Urothelium cell line (cell line): ENCODE measurements at regions not wholly inside any gene's neighbourhood (a gene's known extent, or its start where the extent isn't known, plus 50 kb on each side); places are given as distances from the start of the nearest gene placed in this dataset.
"Not testable (repeated sequence)": the region's sequence is repeated elsewhere in the genome, so short reads cannot be mapped to it uniquely, and the experiment has no call there.

Source experiments
- DNase-seq: peaks from one replicate; pipeline ENCODE4 v3.0.0; 2011; ENCODE audit warnings: low spot score, mixed read lengths
- FAIRE-seq: peaks from 2 replicates; lab custom pipeline; 2011; peaks lifted over from hg19 to GRCh38; lab: Jason Lieb, UNC

DNA sequence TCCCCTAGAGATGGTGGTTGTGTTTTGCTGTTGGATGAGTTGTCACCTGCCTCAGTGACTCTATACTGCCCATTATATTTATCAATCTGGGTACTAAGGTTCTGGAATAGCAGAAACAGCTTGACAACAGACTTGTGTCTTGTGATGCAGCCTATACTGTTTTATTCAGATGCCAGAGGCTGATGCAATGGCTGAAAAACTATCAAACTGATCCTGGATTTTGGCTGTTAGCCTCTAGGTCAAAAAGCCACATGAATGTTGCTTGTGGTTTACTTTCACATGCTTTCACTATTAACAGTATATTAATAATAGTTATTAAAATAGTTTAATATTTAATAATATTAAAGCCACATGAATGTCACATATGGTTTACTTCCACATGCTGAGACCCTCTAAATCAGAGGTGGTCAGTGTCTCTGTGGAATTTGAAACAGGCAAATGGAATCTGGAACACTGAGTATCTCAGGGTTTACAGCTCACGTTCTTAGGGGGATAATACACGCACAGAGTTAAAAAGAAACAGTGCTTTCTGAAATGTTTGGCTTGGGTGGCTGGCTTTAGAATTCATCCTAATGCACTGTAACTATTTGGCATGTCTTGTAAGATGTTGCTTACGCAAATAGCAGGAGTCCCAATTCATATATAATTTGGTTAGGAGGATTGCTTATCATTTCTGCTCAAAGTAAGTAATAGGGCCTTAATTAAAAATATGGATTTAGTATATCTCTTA is 82.5 kb upstream of the LCORL start:
- DNase-seq (no peak), FAIRE-seq (no peak)

DNA sequence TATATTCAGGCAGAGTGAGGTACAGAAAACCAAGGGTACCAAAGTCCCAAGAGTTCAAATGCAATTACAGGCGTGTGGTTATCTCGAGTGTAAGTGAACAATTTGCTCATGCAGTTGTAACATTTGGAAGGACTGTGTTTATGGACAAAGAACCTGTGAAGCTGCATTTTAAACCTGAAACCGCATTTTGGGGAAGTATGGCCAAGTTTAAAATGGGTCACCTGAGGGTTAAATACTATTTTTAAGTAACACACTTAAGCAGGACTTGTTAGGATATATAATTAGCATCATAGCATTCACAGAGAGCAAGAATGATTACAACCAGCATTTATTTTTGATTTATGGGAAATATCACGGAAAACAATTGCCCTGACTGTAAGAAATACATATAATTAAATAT is 79.1 kb upstream of the LCORL start:
- FAIRE-seq (no peak), DNase-seq (no peak)

DNA sequence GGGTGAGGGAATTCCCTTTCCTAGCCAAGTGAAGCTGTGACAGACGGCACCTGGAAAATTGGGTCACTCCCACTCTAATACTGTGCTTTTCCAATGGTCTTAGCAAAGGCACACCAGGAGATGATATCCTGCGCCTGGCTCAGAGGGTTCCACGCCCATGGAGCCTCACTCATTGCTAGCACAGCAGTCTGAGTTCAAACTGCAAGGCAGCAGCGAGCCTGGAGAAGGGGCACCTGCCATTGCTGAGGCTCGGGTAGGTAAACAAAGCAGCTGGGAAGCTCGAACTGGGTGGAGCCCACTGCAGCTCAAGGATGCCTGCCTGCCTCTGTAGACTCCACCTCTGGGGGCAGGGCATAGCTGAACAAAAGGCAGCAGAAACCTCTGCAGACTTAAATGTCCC is 68.9 kb upstream of the LCORL start:
- DNase-seq, FAIRE-seq: not testable (repeated sequence)

DNA sequence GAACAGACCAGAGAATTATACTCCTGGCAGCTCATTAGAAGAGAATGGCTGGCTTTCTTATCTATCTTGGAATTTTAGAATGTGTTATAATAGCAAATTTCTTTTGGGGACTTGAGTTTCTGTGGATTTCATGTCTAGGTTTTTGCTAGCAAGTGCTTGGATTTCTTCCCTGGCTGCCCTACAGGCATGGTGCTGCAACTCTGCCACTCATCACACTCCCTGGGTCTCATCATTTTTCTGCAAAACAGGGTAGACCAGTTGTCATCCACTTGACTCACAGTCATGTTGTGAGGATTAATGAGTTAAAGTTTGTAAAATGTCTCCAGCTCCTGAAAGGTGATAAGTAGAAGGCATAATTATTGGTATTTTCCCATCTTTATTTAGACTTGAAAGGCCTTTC is 60.7 kb upstream of the LCORL start:
- no peak for FAIRE-seq
- DNase-seq: no peak

DNA sequence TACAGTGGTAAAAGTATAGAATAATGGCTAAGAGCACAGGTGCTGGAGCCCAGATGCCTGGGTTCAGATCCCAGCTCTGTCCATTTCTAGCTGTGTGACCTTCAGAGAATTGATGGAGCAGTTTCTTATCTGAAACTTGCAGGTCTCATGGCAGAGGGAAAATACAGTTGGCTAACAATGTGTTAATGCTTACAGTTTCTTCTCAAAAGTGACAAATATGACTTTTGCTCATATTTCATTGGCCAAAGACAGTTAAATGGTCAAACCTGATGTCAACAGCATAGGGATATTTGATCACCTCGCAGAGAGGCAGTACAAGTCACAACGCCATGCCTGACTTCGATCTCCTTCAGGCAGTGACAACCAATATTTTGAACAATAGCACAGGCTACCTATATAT is 60.2 kb upstream of the LCORL start:
- DNase-seq: no peak
- no peak for FAIRE-seq

DNA sequence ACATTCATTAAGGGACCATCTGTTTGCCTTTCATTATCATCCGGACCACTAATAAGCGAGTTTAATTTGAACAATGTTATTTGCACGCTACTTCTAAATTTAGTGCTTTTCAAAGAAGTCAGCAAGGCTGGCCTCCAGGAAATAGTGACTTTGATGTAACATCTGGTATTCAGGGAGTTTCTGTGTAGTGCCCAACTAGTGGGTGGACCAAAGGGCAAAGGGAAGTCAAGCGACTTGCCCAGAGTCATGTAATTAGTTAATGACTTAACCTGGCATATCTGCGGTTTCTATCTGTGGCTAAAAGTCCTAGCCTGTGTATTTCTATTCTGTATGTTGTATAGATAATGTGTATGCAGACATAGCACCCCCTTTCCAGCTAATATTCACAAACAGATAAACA is 56.3 kb upstream of the LCORL start:
- FAIRE-seq (no peak), DNase-seq (no peak)

DNA sequence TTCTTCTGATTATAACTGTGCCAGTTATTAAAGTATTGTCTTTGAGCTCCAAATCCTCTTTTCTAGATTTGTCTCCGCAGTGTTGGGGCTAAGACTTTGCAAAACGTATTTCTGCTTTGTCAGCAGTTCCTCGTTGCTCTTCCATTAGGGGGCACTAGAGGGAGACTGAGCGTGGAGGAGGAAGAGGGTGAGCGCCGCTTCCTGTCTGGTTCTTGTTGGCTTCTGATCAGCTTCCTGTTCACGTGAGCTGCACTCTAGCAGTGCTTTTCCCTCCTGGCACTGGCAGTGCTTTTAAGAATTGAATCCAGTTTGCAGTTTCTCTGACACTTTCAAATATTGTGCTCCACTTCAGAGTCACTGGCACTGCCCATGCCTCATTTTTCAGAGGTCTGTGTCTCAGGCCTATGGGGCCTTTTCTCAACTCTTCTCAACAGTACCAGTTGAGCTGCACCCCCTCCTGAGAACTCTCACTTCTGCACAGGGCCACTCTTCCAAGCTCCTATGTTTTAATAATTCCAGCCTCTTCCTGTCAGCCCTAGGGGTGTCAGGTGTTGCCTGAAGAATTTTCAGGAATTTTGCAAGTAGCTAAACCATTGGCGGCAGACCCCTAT is 54.4 kb upstream of the LCORL start:
- DNase-seq: no peak
- no peak for FAIRE-seq

DNA sequence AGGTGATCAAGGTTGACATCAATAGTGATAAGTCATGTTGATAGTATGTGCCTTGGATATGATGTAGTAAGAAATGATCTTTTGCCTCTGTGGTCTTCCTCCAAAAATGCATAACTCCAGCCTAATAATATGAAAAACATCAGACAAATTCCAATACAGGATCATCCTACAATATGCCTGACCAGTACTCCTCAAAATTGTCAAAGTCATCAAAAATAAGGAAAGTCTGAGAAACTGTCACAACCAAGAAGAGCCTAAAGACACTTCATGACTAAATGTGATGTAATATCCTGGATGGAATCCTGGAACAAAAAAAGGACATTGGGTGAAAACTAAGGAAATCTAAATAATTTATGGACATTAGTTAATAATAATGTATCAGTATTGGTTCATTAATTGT is 50.3 kb upstream of the LCORL start:
- DNase-seq (no peak), FAIRE-seq (no peak)
